NCI-H69 (cell line): ENCODE measurements at regions not wholly inside any gene's neighbourhood (a gene's known extent, or its start where the extent isn't known, plus 50 kb on each side); places are given as distances from the start of the nearest gene placed in this dataset.

Source experiments
- DNase-seq: peaks from one replicate; lab custom pipeline; 2025; lab: John Stamatoyannopoulos, UW

- DNase-seq = peak; percentile 91
Measured at GRCh38 chr7:140242057-140243031, 65.6 kb upstream of the KDM7A start.

- DNase-seq = peak; percentile 54
Measured at GRCh38 chr7:140239653-140239935, 62.8 kb upstream of the KDM7A start.

DNA sequence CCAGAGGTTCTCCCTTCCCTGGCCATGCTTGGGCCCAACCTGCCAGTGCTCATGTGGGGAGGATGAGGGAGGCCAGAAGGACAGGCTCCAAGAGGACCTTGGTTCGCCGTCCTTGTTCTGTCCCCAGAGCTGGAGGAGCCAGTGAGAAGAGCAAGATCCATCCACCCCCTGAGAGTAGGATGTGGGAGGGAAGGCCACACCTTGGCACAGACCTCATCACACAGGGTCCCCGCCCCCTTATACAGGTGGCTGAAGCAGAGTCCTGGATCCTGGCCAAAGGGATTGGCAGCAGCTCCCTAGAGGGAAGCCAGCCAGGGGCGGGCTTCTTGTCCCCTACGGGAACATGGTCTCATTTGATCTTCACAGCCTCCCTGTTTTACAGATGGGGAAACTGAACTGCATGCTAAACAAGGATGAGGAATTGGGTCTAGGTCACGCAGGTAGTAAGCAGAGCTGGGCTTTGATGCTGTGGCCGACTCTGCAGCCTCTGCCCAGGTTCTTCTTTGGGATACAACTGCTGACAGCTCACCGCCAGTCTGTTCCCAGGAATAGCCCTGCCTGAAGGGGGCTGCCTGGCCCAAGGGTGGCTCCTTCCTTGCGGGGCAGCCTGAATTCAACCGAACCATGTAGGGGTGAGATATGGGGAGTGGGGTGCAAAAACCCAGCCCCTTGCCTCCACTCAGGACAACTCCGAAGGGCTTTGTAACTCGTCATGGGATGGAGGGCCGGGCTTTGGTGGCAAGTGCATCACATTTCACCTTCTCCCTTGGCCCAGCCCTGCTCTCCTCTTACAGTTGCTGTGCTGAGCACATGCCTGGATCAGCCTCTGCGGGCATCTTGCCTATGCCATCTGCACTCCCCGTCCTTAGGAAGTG, 62.2 kb upstream of the KDM7A start:
- DNase-seq = peak; percentile 98

DNA sequence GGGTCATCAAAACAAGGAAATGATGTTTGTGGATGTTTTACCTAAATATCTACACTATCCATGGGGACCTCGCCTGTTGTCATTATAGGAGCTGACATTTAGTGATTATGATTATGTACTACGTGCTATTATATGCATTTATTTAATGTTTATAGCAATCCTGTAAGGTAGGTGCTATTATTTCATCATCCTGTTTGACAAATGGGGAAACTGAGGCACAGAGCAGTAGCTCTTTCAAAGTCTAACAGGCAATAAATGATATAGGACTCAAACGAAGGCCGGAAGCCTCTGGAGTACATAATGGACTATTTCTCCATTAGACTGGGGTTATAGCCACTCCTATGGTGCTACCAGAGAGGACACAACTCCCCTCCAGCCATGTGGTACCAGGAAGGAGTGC, 60.6 kb upstream of the KDM7A start:
- no peak for DNase-seq

DNA sequence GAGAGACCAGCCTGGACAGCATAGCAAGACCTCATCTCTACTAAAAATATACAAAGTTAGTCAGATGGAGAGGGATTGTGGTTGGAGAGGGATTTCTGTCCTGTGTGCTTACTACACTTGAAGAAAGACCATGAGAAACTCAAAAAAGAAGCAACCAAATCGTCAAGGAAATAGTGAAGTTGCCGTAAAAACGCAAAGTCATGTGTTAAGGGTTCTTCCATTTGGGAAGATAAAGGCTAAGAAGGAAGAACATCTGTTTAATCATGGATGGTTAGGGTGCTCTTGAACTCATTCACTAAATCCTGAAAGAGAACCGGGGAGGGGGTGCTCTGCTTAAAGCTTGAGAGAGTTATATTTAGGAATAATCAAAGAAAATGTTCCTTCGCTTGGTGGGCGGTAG, 59.8 kb upstream of the KDM7A start:
- DNase-seq = no peak

GRCh38 chr7:140235114-140235513, 58.3 kb upstream of the KDM7A start:
- no peak for DNase-seq

GRCh38 chr7:140232957-140233917, 56.5 kb upstream of the KDM7A start:
- DNase-seq = no peak

DNA sequence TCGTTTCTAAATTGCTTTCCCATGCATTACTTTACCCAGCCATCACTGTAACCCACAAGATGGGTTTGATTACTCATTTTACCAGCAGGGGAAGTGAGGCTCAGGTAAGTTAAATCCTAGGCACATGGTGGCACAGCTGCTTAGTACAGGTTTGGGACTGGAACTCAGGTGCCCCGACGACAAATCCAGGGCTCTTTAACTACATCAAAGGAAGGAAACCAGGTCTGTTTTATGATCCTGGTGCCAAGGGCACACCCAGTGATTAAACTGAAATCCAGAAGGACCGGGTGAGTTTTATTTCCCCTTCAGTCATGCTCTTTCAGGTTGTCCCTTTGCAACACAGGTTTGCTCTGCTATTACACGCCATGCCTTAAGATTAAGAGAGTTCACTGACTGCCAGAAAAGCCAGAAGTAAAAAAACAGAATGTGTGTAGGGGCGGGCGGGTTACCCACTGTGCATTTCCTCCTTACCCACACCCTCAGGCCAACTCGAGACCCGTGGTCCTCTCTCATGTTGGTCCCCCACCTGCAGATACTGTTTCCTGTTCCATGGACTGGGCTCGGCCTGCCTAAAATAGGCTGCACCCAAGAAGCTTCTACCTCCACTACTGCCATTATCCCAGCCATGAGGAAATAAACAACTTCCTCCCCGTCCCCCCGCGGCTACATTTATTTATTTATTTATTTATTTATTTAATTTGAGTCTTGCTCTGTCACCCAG, 55.1 kb upstream of the KDM7A start:
- DNase-seq = peak; percentile 68

DNA sequence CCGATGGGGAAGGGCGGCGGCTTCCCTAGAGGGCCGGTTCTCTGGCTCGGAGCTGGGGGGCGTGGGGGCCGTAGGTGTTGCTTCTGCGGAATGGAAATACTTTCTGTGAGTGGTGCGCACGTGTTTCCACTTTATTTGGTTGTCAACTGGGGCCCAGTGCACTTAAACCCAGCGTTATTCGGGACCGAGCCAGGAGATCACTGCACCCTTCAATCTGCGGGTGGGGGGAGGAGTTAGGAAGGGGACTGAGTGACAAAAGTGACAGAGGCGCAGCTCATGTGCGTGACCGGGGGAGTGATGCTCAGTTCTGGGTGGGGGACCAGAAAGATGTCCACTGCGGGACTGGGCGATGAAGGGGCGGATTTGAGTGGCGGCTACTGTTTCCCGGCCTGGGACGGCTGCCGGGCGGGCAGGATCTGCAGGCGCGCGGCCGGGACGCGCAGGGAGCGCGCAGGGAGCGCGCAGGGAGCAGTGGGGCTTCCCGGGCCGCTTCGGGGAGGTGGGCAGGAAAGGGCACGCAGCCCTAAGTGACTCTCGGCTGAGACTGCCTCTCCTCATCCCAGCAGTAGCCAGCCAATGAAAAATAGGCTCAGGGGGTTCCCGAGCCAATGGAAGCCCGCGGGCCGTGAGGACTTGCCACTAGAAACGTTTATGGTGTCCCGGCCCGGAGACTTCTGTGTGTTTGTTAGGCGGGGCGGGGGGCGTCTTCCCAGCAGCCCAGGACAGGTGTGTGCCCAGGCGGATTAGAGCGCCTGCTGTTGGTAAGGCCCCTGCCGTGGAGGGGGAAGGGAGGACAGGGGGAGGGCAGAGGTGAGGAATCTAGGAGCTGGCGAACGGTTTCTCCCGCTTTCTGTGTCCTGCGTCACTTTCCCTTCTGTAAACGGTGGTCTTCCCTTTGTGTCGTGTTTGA, 54.3 kb upstream of the KDM7A start:
- DNase-seq = peak; percentile 88

DNA sequence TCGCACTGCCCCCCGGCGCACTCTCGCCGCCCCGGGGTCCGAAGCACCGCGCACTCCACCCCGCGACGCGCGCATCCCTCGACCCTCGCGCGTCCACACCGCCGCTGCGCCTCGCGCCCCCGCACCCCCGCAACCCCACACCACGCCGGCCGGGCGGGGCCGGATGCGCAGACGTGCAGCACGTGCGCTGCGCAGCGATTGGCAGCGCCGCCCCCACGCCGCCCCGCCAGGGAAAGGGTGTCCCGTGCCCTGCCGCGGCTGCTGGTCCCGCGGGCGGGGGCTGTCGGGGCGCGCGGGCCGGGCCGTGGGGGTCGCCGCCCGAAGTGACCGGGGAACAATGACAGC, 53.7 kb upstream of the KDM7A start:
- peak; percentile 67 for DNase-seq

DNA sequence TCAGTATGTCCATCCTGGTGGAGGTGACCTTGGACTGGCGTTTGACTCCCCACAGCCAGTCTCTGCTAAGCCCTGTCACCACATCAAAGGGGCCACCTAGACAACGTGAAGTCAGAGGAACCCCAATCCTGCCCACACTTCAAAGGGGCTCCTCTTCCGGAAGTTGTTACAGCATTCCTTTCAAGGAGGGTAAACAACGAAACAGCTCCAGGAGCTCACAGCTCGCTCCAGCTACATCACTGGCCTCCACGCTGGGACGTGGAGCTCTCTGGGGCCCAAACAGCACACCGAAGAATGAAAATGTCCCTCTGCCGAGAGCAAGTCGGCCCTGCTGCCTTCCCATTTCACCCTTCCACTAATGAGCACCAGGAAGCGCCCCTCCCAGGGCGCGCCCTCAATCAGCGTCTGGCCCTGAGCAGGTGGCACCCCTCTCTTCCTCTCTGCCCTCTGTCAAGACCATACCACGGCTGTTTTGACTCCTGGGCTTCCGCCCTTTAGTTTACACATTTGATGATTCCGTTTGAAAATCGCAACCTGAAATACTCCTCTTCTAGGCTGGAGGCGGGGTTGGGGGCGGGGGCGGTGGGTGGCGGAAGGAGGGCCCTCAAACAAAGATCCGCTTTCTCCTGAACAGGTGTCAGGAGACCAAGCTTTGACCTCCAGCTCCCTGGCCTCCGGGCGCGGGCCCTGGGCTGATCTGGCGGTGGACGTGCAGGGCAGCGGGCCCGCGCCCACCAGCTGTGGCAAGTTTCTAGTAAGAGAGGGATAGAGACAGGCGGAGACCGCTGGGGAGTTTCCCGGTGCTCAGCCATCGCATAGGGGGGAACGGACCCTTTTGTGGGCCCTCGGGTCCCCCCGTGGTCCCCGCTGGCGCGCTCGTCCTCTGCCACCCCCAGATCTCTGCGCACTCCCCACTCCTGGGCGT, 53.1 kb upstream of the KDM7A start:
- DNase-seq = peak; percentile 57

- peak; percentile 18 for DNase-seq
Measured at GRCh38 chr7:140229101-140229525, 52.3 kb upstream of the KDM7A start.
